K562 (cell line): ENCODE measurements at regions not wholly inside any gene's neighbourhood (a gene's known extent, or its start where the extent isn't known, plus 50 kb on each side); places are given as distances from the start of the nearest gene placed in this dataset.

Source experiments
- ATAC-seq: fragments of 200-7000 bp; cut with Tn5 transposase; 3 replicates; pipeline ENCODE4 v1.9.1; 2020; ENCODE audit warnings: moderate library complexity
- BruUV-seq: library from RNA; stranded (reverse); fragments of 400-500 nt; replicated peaks from 2 replicates; lab custom pipeline; 2021; lab: Mats Ljungman, UMichigan
- CTCF ChIA-PET: fragments of 300-600 bp; formaldehyde crosslinking; extraction: SDS; loops from one replicate; lab custom pipeline; 2021; ENCODE audit warnings: low intra/inter-chr PET ratio; lab: Yijun Ruan, JAX
- POLR2A ChIA-PET: fragments of 300-600, 350-650 bp; sonication (Branson Sonifier 250); formaldehyde crosslinking; extraction: SDS; loops from one replicate; lab custom pipeline; 2021; ENCODE audit warnings: antibody characterized with exemption, inconsistent platforms; lab: Yijun Ruan, JAX
- DNase-seq, 4 experiments: peaks; one replicate each; pipeline versions ENCODE4 v3.0.0 to v3.0.0-alpha.2; 2011 to 2018; ENCODE audit warnings: low spot score in 3 of 4, mixed read lengths in 3 of 4; ENCODE audit errors: extremely low read depth in 1 of 4
- FAIRE-seq: peaks from 2 replicates; lab custom pipeline; 2011; peaks lifted over from hg19 to GRCh38; lab: Jason Lieb, UNC
- H2AFZ ChIP-seq: 2 replicates; pipeline ENCODE4 v1.6.0; 2011; ENCODE audit warnings: low read depth, low read length, control low read depth, inconsistent platforms
- H3K27ac ChIP-seq: fragments of 200-600 bp; 3 replicates; pipeline ENCODE4 v1.8.0; 2011; ENCODE audit warnings: low read depth, mild to moderate bottlenecking, control low read depth, inconsistent platforms, low read length, moderate library complexity, mixed read lengths; ENCODE audit errors: extremely low read depth
- H3K27me3 ChIP-seq, 2 experiments: fragments of 300-600 bp in 1 of 2; 2 replicates in 1 of 2; 3 replicates in 1 of 2; pipeline versions ENCODE4 v1.6.0 to v1.8.0; 2011; ENCODE audit warnings: inconsistent platforms in 2 of 2, low read length in 2 of 2, mild to moderate bottlenecking in 1 of 2, mixed read lengths in 1 of 2, moderate library complexity in 1 of 2; ENCODE audit not compliant: control insufficient read depth in 2 of 2, insufficient read depth in 2 of 2
- H3K36me3 ChIP-seq: fragments of 300-600 bp; 3 replicates; pipeline ENCODE4 v1.8.0; 2011; ENCODE audit warnings: mild to moderate bottlenecking, low read length, inconsistent platforms; ENCODE audit not compliant: control insufficient read depth, insufficient read depth
- H3K4me1 ChIP-seq, 2 experiments: fragments of 200-600 bp in 1 of 2; replicated peaks in 1 of 2; 2 replicates in 1 of 2; 3 replicates in 1 of 2; pipeline versions ENCODE4 v1.5.1 to v1.8.0; 2011; ENCODE audit warnings: inconsistent platforms in 2 of 2, low read length in 2 of 2, mild to moderate bottlenecking in 1 of 2, mixed read lengths in 1 of 2, moderate library complexity in 1 of 2; ENCODE audit not compliant: control insufficient read depth in 2 of 2, insufficient read depth in 2 of 2
- H3K4me2 ChIP-seq: 2 replicates; pipeline ENCODE4 v1.6.1; 2011; ENCODE audit warnings: low read length, control low read depth, inconsistent platforms, mixed read lengths; ENCODE audit not compliant: insufficient read depth
- H3K4me3 ChIP-seq: fragments of 200-600 bp; sonication (generic), shearing (Covaris generic); 2 replicates; pipeline ENCODE4 v1.5.1; 2016; ENCODE audit warnings: control low read depth, inconsistent platforms
- H3K79me2 ChIP-seq: fragments of 200-600 bp; 3 replicates; pipeline ENCODE4 v1.8.0; 2011; ENCODE audit warnings: low read length, inconsistent platforms; ENCODE audit not compliant: control insufficient read depth, insufficient read depth
- H3K9ac ChIP-seq, 2 experiments: 2 replicates each; pipeline versions ENCODE4 v1.6.0 to v1.6.1; 2011; ENCODE audit warnings: low read depth in 2 of 2, low read length in 2 of 2, control low read depth in 1 of 2, inconsistent platforms in 1 of 2, mild to moderate bottlenecking in 1 of 2, mixed read lengths in 1 of 2; ENCODE audit not compliant: insufficient read depth in 1 of 2
- H3K9me1 ChIP-seq: one replicate; pipeline ENCODE4 v1.6.0; 2011; ENCODE audit warnings: inconsistent platforms, mild to moderate bottlenecking, low read length, moderate library complexity; ENCODE audit not compliant: control insufficient read depth, insufficient read depth
- H3K9me3 ChIP-seq: replicated peaks from 2 replicates; pipeline ENCODE4 v1.5.1; 2011; ENCODE audit warnings: low read depth, low read length, inconsistent platforms; ENCODE audit not compliant: control insufficient read depth, insufficient read depth
- H4K20me1 ChIP-seq: replicated peaks from 2 replicates; pipeline ENCODE4 v1.6.1; 2011; ENCODE audit warnings: low read length, inconsistent platforms, mixed read lengths; ENCODE audit not compliant: control insufficient read depth, insufficient read depth
- ARID4B ChIP-seq: sonication (generic); formaldehyde crosslinking; IDR thresholded peaks from 2 replicates; pipeline ENCODE4 v1.8.0; 2022; ENCODE audit warnings: mild to moderate bottlenecking, missing genetic modification reagents
- GABPA ChIP-seq: fragments of 200-800 bp; sonication (Bioruptor generic); conservative IDR thresholded peaks from 2 replicates; pipeline ENCODE4 v1.6.1; 2016; ENCODE audit warnings: low read depth, missing genetic modification characterization, missing compliant biosample characterization
- JUN ChIP-seq, 2 experiments: sonication (generic) in 1 of 2; formaldehyde crosslinking in 1 of 2; IDR thresholded peaks; 2 replicates each; pipeline versions ENCODE4 v1.6.1 to v1.8.0; 2012 to 2022; ENCODE audit warnings: borderline replicate concordance in 2 of 2, mild to moderate bottlenecking in 2 of 2, improper control_type of control experiment in 1 of 2, low read depth in 1 of 2, low read length in 1 of 2, missing genetic modification reagents in 1 of 2
- MCM3 ChIP-seq: fragments of 450-650 bp; IDR thresholded peaks from 2 replicates; pipeline ENCODE4 v1.6.1; 2016
- MYNN ChIP-seq, 2 experiments: sonication (generic); formaldehyde crosslinking in 1 of 2; IDR thresholded peaks; 2 replicates each; pipeline versions ENCODE4 v1.5.0 to v1.6.1; 2016 to 2020; ENCODE audit warnings: antibody characterized with exemption in 1 of 2, missing genetic modification reagents in 1 of 2
- RFX1 ChIP-seq: fragments of 450-650 bp; IDR thresholded peaks from 2 replicates; pipeline ENCODE4 v1.6.1; 2016; ENCODE audit warnings: mild to moderate bottlenecking, moderate library complexity
- RFX7 ChIP-seq: fragments of 250-450 bp; sonication (Bioruptor Pico); IDR thresholded peaks from 2 replicates; pipeline ENCODE4 v1.5.1; 2021; ENCODE audit warnings: mild to moderate bottlenecking
- TBP ChIP-seq: optimal IDR thresholded peaks from 2 replicates; pipeline ENCODE3; 2011; ENCODE audit warnings: low read depth, low read length, improper control_type of control experiment
- TFAM ChIP-seq: fragments of 250-450 bp; sonication (Bioruptor Pico); conservative IDR thresholded peaks from 2 replicates; pipeline ENCODE4 v1.5.0; 2021; ENCODE audit warnings: mild to moderate bottlenecking, moderate library complexity
- USF1 ChIP-seq: sonication (generic); formaldehyde crosslinking; IDR thresholded peaks from 2 replicates; pipeline ENCODE4 v1.9.0; 2022; ENCODE audit warnings: mild to moderate bottlenecking, missing genetic modification reagents
- ZNF175 ChIP-seq: fragments of 200-800 bp; sonication (Bioruptor generic); IDR thresholded peaks from 2 replicates; pipeline ENCODE4 v1.6.1; 2016; ENCODE audit warnings: low read depth, mild to moderate bottlenecking, missing genetic modification characterization, missing compliant biosample characterization
- WGBS: fragments of 100-300 bp; shearing (Covaris generic); methylation state at CpG from one replicate; pipeline ENCODE4 v1.1.6; 2016; ENCODE audit warnings: low coverage, mixed read lengths; ENCODE audit not compliant: insufficient coverage; ENCODE audit errors: missing lambda C conversion rate; 5-methylcytosine and 5-hydroxymethylcytosine counted together
- in situ Hi-C: fragments of 300-500 bp; cut with MboI; formaldehyde crosslinking; loops from 4 replicates; pipeline ENCODE4 v1.15.0; 2018; ENCODE audit warnings: inconsistent platforms, mixed read lengths
- intact Hi-C: fragments of 100-400 bp; cut with micrococcal nuclease; formaldehyde crosslinking; loops from 2 replicates; pipeline ENCODE4 v1.14.2; 2022

- TF ChIP-seq ARID4B (CRISPR knock-in tag), result no peak
- TF ChIP-seq TFAM (CRISPR knock-in tag), result no peak
- TF ChIP-seq USF1 (CRISPR knock-in tag), result no peak
- TF ChIP-seq RFX7 (CRISPR knock-in tag), result no peak
- TF ChIP-seq TBP, result no peak
Observed at GRCh38 chr3:34261001-34261385, 462.6 kb downstream of the PDCD6IP start (continued).

- no TSS peak for BruUV-seq
- Histone ChIP-seq H2AFZ (no peak overlapping the region), H4K20me1 (no peaks in the 10 kb centered on the region), H3K79me2 (no peaks in the 10 kb centered on the region), H3K27me3 (no peaks in the 10 kb centered on the region; a peak in 1 of 5 replicates), H3K27ac (no peak overlapping the region), H3K9me3 (no peaks in the 10 kb centered on the region), H3K36me3 (no peaks in the 10 kb centered on the region), H3K4me2 (no peak overlapping the region), H3K9ac (no peak overlapping the region), H3K4me1 (no peaks in the 10 kb centered on the region; a peak in 1 of 5 replicates), H3K4me3 (no peak overlapping the region), H3K9me1 (no peaks in the 10 kb centered on the region)
- peak; percentile 41 for TF ChIP-seq RFX1
- TF ChIP-seq ZNF175 (CRISPR knock-in tag), result no peak
- no peak for TF ChIP-seq GABPA (tag)
- peak; percentile 96 for TF ChIP-seq MYNN (IDR thresholded peaks at IDR 0.05)
- TF ChIP-seq MYNN (CRISPR knock-in tag; IDR thresholded peaks at IDR 0.05), result no peak; the same call in 1 of the 2 replicates
- TF ChIP-seq MCM3, result no peak
- TF ChIP-seq JUN (IDR thresholded peaks at IDR 0.05; ENCODE audit: borderline replicate concordance, low read depth, low read length), result no peak
- TF ChIP-seq JUN (CRISPR knock-in tag; IDR thresholded peaks at IDR 0.05; ENCODE audit: borderline replicate concordance), result no peak
- intact Hi-C loops, result loop anchor here (5.0 kb wide), 1 partner anchor 381 kb away; no protein-coding TSS in a partner anchor
- ChIA-PET CTCF (no interaction called here), POLR2A (interaction anchor here (1.0 kb wide), 1 partner anchor 371 kb away, joined by 3 read pairs; no protein-coding TSS in a partner anchor)
- 0% methylated on average over 4 of the region's 4 CpGs for WGBS
- FAIRE-seq, result no peak
- in situ Hi-C loops, result loop anchor here (10.0 to 25.0 kb wide), 2 partner anchors 376 to 412 kb away; no protein-coding TSS in a partner anchor
- no peak for ATAC-seq
- no peak for DNase-seq
Observed at GRCh38 chr3:34263101-34263621, 464.7 kb downstream of the PDCD6IP start.
